HG03103 (cell line): ENCODE measurements at regions not wholly inside any gene's neighbourhood (a gene's known extent, or its start where the extent isn't known, plus 50 kb on each side); places are given as distances from the start of the nearest gene placed in this dataset.
"Not testable (repeated sequence)": the region's sequence is repeated elsewhere in the genome, so short reads cannot be mapped to it uniquely, and the experiment has no call there.

ENCODE experiments used
- ATAC-seq: cut with Tn5 transposase; IDR thresholded peaks from one replicate; pipeline ENCODE4 v1.9.1; 2021; ENCODE audit warnings: low read depth; ENCODE audit not compliant: unreplicated experiment

DNA sequence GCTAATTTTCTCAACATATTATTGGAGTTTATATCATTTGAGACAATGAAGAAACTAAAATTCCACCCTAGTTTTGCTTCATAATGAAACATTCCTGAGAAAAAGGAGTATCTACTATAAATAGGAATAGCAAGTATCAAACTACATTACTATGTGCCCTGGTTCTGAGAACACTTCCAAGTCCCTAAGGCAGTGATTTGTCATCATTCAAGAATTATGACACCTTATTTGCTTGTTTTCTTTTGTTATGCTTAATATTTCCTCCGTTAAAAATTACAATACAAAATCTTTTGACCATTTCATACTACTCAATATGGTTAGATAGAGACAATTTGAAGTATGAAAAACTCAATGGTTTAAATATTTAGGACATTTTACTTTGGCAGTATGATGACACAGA, 707.8 kb upstream of the GOLIM4 start:
- no peak for ATAC-seq

DNA sequence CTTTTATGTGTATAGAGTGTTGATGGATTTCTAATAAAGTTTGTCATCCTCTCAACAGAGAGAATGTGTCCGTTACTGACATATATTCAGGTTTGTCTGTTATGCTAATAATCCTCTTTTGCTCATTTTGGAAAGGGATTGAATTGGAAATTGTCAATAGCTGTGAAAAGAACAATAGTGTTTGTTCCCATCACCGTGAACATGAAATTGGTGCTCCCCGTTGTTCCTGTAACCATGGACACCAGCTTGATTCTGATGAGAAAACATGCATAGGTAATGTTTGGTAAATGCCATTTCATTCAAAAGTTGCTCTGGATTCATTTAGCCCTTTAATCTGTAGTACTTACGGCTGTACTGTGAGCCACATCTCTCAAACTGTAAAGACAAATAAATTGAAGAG, 707.0 kb upstream of the GOLIM4 start:
- ATAC-seq, result no peak

DNA sequence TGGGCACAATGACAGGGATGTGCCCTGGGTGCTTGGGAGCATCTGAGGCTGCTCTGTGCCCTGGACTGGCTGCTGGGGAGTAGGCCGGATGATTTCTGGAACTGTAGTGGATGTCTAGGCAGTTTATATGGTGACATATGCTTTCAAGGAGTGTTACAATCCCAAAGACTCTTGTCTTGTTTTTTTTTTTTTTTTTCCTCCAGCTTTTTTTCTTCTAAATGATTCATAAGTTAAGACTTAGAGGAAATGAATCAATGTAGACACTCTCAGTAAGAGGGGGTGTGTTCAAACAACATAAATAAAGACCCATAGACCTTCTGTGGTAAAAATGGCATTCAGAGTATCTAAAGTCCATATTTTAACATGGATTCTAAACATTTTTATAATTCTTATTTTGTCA, 706.1 kb upstream of the GOLIM4 start:
- ATAC-seq, result no peak

DNA sequence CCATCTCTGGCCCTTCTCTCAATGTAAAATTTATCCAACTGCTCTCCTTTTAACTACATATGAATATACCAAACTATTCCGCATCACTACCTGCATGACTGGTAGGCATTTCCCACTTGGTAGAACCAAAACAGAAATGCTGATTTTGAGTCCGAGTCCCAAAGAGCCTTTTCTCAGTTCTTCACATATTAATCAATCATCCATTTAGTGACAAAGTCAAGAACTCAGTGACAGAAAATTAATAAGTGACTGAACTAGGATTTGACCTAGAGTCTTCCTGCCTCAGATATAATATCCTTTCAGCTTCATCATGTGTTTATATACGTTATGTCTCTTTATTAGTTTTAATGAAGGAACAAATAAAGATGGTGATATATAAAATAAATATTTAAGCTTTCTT, 700.6 kb upstream of the GOLIM4 start:
- no peak for ATAC-seq

DNA sequence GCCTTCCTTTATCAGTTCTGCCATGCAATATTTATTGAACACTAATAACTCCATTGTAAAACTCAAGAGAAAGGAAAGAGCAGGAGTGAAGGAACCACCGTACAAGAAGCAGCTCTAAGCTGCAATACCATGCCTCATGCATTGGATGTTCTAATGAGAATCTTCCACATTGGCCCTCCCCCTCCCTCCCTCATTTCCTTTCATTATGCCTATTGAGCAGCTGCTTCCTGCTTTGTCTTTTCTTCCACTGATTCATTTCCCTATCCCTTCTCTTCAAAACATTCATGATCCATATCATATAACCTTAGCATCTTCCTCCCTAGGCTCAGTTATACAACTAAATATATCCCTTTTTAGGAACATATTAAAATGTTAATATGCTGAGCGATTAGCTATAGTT, 698.7 kb upstream of the GOLIM4 start:
- no peak for ATAC-seq

DNA sequence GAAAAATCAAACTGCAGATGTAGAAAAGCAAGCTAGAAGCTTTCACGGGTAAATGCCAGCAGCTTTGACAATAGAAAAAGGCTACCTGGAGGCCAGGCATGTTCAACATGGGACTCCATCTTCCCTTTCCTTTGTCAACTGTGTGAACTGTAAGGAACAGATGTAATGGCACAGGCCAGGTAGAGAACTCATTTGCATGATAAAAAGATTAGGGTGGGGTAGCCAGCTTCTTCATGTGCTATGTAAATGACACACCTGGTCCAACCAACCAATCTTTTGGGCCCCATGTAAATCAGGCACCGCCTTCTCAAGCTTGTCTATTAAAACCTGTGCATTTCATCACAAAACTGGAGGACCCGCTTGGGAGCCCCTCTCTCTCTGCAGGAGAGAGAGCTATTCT, 686.5 kb upstream of the GOLIM4 start:
- no peak for ATAC-seq

DNA sequence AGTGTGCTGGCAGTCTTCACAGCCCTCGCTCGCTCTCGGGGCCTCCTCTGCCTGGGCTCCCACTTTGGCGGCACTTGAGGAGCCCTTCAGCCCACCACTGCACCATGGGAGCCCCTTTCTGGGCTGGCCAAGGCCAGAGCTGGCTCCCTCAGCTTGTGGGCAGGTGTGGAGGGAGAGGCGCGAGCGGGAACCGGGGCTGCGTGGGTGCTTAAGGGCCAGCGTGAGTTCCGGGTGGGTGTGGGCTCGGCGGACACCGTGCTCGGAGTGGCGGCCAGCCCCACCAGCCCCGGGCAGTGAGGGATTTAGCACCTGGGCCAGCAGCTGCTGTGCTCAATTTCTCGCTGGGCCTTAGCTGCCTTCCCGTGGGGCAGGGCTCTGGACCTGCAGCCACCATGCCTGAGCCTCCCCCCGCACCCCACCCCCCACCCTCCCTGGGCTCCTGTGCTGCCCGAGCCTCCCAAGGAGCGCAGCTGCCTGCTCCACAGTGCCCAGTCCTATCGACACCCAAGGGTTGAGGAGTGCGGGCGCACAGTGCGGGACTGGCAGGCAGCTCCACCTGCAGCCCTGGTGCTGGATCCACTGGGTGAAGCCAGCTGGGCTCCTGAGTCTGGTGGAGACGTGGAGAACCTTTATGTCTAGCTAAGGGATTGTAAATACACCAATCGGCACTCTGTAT, 684.4 kb upstream of the GOLIM4 start:
- not testable (repeated sequence) for ATAC-seq

DNA sequence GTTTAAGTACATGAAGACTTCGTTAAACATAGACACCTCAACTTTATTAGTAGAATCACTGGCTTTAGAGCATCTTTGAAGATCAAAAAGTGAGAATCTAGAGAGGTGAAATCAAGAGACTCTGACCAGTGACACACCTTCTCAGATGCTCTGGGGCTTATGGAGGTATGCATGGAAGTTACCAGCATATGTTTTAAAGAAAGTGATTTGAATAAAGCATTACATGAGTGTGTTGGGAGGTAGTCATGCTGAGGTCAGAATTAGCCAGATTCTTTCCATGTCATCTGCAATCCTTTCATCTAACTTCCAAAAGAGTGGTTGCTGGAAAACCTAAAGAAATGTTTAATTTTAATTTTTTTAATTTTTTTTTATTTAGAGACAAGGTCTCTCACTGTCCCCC, 658.0 kb upstream of the GOLIM4 start:
- no peak for ATAC-seq

DNA sequence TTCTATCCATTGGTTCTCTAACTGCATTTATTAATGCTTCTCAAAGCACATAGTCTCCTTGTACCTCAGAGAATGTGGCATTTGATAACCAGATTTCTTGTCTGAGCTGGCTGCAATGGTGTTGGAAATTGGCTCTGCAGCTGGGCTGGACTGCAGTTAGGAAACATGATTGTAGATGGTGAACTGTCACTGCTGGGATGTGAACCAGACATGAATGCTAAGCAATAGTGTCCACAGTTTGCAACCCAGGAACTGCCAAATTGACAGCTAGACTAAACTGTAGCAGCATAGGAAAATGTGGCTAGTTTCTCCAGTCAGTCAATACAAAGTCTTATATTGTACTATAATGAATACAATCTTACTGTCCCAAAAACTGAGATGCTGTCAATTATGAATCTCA, 656.6 kb upstream of the GOLIM4 start:
- ATAC-seq, result no peak

DNA sequence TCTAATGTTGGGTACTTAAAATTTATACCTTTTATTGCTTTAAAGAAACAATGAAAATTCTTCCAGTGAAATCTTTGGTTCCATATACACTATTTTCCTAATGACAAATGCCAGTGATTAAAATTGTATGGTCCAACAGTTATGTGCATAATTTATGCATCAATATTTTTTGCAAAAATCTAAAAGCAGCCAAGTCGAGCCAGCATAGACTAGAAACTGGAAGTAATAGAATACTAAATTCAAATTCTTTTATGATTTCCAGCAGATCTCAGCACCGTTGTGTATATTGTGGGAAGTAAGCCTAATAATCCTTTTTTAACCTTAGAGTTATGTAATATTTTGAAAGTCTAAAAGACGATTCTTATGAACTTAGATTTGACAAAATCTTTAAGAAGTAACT, 652.0 kb upstream of the GOLIM4 start:
- ATAC-seq, result no peak

DNA sequence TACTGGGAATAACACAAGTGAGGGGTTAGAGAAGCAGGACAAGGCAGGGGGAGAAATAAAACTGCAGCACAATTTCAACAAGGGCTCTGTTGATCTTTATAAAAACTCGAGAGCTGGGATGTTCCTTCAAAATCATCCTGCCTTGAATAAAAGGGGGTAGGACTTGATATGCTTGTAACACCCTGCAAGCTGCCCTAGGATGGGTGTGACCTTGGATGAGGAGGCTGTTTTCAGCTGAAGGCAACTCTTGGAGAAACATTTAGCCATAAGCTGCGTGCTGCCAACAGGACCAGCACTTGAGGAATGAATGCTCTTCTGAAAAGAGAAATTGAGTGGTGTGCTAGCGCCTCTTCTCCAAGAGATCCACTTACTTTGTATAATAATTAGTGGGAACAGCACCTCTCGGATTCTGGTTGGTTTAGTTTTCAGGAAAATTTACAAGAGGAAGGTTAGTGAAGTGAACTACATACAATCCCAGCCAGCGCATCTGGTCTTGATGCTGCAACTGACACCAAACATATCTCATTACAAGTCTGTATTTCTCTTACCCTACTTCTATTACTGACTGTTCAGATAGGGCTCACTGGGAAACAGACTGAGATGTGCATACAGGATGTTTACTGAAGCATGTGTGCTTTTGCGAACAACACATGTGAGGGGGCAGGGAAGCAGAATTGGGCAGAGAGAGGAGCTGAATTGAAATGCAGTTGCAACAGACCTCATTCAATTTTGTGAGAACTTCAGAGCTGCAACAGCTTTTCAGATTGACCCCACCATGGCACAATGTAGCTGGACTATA, 643.0 kb upstream of the GOLIM4 start:
- no peak for ATAC-seq

DNA sequence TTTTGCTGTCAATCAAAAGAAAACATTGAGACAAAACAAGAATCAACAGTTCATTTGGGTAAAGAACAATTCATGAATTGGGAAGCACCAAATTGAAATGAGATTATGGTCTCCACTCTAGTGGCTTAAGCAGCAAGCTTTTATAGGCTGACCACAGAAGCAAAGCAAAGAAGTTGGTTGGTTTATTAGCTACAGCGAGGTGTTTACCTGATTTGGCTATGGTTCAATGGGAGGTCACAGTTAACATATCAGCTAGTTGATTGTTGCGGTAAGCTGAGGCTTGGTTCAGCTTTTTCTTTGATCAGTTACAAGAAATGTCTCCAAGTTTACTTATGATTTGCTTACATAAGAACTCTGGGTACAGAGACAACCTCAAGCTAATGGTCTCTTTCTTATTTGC, 640.5 kb upstream of the GOLIM4 start:
- ATAC-seq, result no peak

DNA sequence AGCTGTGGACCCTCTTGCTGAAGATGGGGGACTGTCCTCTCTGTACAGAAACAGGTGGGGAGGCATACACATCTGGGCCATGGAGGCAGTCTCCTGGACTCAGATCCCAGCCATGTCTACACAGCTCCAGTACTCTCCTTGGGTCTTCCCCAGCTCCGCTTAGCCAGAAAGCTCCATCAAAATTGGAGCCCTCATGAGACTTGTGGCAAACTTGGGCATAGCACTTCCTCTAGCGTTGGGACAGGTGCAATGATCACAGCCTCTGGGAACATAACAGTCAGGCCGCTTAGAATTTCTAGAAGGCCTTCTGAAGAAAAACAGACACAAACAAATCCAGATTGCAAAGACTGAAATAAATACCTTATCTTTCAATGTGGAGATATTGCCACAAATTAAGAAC, 634.3 kb upstream of the GOLIM4 start:
- ATAC-seq, result no peak

DNA sequence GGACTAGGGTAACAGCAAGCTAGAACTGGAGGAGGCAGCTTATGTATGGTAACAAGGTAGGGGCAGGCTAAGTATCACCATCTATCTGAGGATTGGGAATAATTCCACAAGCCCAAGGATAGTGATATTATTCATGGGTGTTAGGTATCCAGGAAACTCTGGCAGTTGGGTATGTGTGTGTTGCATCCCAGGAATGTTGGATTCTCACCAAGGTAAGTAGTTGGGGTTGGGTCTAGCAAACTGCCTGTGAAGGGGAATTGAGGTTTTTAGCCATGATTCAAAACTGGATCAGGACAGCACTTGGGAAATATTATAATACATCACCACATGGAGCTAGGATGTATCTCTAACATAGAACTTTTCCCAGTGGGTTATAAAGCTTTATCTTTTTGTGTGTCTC, 626.4 kb upstream of the GOLIM4 start:
- no peak for ATAC-seq

DNA sequence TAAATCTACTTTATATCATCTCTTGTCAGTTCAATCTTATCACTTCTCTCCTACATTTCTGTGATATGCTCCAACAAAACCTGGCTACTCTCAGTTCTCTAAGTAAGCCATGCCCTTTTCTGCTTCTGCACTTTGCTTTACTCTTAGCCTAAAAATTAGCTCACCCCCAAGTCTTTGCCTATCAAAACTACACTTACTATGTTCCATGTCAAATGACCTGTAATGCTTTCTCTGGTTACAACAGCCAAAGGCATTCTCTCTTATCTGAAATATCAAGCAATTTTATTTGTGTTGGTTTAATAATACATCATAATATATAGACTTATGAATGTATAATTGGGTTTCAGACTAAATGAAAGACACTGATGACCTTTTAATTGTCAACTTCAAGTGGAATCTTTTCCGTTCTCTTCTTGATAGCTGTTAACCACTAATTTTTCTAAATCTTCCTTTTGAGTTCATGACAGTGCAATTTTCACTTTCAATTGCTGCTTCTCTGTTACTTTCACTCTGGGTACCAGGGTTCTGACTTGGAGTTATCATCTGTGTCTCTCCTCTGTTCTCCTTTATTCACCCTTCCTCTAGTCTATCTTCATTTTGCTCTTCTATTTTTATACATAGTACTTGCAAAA, 619.0 kb upstream of the GOLIM4 start:
- ATAC-seq, result peak; percentile 97

DNA sequence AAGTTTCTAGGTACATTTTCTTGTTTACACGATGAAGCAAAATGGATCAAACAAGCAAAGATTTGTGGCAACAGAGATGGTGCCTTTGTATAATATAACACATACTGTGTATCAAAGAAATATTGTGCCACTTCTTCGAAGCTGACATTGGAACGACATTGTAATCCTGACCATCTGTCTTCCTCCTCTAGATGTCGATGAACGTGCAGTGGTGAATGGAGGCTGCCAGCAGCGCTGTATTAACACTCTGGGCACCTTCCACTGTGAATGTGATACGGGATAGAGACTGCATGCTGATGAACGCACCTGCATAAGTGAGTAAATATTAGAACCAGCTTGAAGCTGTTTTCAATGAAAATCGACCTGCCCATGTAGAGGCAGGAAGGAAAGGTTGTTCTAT, 613.3 kb upstream of the GOLIM4 start:
- ATAC-seq, result no peak

DNA sequence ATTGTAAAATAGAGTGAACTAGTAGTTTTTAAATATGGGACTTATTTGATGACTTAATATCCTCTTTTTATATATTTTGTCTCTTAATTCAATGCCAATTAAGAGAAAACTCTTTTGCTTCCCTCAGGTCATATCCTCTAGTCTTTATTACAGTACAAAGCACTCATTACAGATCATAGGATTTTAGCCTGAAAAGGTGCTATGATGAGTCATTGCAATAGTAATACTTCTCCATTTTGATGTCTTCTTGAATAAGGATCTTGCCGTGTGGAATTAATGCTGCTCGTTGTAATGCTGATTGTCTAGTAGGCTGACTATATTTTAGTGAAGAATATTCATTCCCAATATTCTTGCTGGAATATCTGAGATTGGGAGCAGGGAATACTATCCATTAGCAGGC, 612.2 kb upstream of the GOLIM4 start:
- peak; percentile 86 for ATAC-seq

DNA sequence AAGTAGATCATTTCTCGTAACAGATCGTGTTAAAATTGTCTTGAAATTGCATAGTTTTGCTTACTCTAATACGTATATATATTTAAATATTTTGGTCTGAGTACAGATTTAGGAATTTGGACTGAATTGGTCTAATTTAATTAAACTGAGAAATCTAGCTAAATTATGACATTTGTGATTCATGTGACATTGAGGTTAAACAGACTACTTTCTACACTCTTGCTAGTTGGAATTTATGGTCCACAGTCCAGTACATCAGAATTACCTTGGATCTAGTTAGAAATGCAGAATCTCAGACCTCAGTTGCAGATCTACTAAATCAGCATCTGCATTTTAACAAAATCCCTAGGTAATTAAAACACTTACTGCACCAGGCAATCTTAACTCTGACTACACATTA, 609.7 kb upstream of the GOLIM4 start:
- no peak for ATAC-seq

DNA sequence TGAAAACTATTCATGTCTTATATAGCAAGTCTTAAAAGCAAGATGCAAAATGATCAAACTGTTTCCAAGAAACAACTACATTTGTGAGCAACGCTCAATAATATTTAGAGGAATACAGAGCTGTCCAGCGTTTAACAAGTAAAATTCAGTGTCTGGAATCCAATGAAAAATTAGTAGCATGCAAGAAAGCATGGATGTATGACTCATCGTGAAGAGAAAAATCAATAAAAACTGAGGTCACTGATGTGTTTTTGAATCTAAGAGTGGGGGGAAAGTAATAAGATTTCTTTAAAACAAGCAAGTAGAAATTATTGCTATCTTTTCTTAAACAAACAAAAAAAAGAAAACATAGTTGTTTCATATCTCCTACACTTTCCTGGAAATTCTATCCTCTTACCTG, 600.3 kb upstream of the GOLIM4 start:
- ATAC-seq, result no peak

DNA sequence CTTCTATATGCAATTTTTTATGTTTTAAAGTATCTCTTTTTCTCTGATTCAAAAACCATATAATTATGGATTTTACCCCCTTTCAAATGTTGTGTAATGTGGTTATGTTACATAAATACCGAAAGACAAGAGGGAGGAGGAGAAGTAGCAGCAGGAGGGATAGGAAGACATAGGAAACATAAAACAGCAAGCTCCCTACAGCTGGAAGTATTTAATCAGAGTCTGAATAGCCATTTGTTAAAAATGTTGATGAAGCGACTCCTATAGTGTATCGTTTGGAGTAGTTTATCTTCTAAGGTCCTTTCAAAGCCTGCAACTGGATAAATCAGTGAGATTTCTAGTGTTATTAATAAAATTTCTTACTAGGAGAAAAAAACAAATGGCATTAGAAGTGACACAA, 598.1 kb upstream of the GOLIM4 start:
- ATAC-seq, result no peak

DNA sequence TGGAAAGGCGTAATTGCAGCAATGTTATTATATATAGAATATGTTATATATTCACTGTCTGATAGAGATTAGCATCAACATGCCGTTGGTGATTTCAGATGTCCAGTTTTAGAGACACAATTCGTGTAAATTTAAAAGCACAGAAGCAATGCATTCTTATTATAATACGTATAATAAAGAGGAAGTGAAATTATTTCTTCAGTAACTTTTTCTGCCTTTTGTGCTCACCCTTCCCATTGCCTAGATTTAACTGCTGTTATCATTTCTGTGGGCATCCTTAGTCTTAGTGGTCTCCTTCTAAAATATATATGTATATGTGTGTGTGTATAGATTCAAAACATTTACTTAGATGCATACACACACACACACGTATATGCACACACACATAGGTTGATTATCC, 592.5 kb upstream of the GOLIM4 start:
- no peak for ATAC-seq

DNA sequence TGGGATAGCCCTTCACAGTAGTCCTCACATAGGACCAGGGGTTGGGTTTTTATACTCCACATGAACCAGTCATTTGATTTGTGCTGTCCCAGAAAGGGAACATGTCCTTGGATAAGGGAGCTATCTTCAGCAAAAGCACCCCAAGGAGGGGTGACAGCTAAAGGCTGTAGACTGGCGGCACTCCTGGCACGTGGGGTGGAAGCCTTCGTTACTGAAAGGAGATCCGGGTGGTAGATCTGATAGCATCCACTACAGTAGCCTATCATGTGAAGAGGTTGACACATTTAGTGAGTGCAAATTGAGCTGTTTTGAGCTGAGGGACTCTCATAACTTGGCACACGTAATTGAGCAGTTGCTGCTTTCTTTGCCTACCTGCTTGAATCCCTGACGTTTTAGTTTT, 588.8 kb upstream of the GOLIM4 start:
- no peak for ATAC-seq
